ENCODE measurements at regions not wholly inside any gene's neighbourhood (a gene's known extent, or its start where the extent isn't known, plus 50 kb on each side); places are given as distances from the start of the nearest gene placed in this dataset.

- WGBS, 10 experiments: 0 to 100% (median 72%) methylated on average over 1 to 5 of the region's 5 CpGs; no CpG with 5 or more reads in 2 of the 10 experiments
- no peak overlapping the region for H3K4me3 ChIP-seq
- no peak overlapping the region for H3K27ac ChIP-seq
- in situ Hi-C loops (cut with MboI; ENCODE audit: low pct_unique_long_range_greater_than_20kb in 2 of 9, low sequenced_read_pairs in 9 of 9, unreplicated experiment in 9 of 9): no loop called here
- ATAC-seq (replicated peaks in 6 of 8): no peak
- peaks cover 8 to 18% of the 10 kb centered on the region in 2 donors for H3K4me1 ChIP-seq (replicated peaks in 1 of 2)
These were observed 397.6 kb upstream of the LRATD1 start for GRCh38 chr2:14234911-14235310.

GRCh38 chr2:14235667-14236066 lies 396.9 kb upstream of the LRATD1 start:
- in situ Hi-C loops (cut with MboI; ENCODE audit: low pct_unique_long_range_greater_than_20kb in 2 of 9, low sequenced_read_pairs in 9 of 9, unreplicated experiment in 9 of 9): no loop called here
- Histone ChIP-seq H3K27ac (no peak overlapping the region), H3K4me1 (replicated peaks in 1 of 2) (peaks cover 8 to 18% of the 10 kb centered on the region in 2 donors), H3K4me3 (no peak overlapping the region)
- 0 to 81% (median 63%) methylated on average over 1 to 3 of the region's 3 CpGs; no CpG with 5 or more reads in 2 of the 10 experiments for WGBS, 10 experiments
- ATAC-seq (replicated peaks in 6 of 8): peak in 1 of 8 experiments; percentile 27

GRCh38 chr2:14237902-14238301 lies 394.6 kb upstream of the LRATD1 start:
- no peak overlapping the region for H3K4me3 ChIP-seq
- WGBS, 10 experiments: 0 to 100% (median 81%) methylated on average over 1 of the region's 1 CpG
- no peak for ATAC-seq (replicated peaks in 6 of 8)
- H3K27ac ChIP-seq: no peak overlapping the region
- H3K4me1 ChIP-seq (replicated peaks in 1 of 2): peaks cover 8 to 18% of the 10 kb centered on the region in 2 donors
- in situ Hi-C loops (cut with MboI; ENCODE audit: low pct_unique_long_range_greater_than_20kb in 2 of 9, low sequenced_read_pairs in 9 of 9, unreplicated experiment in 9 of 9): no loop called here

GRCh38 chr2:14239605-14240004 lies 392.9 kb upstream of the LRATD1 start:
- no peak overlapping the region for H3K27ac ChIP-seq
- in situ Hi-C loops (cut with MboI; ENCODE audit: low pct_unique_long_range_greater_than_20kb in 2 of 9, low sequenced_read_pairs in 9 of 9, unreplicated experiment in 9 of 9): no loop called here
- no peak overlapping the region for H3K4me3 ChIP-seq
- 18 to 97% (median 84%) methylated on average over 2 to 3 of the region's 3 CpGs for WGBS, 10 experiments
- H3K4me1 ChIP-seq (replicated peaks in 1 of 2): peaks cover 6 to 10% of the 10 kb centered on the region in 2 donors
- ATAC-seq (replicated peaks in 6 of 8): no peak

- in situ Hi-C loops (cut with MboI; ENCODE audit: low pct_unique_long_range_greater_than_20kb in 2 of 9, low sequenced_read_pairs in 9 of 9, unreplicated experiment in 9 of 9): no loop called here
- no peak overlapping the region for H3K4me3 ChIP-seq
- no peaks in the 10 kb centered on the region for H3K4me1 ChIP-seq (replicated peaks in 1 of 2)
- 11 to 100% (median 87%) methylated on average over 1 to 5 of the region's 5 CpGs for WGBS, 10 experiments
- no peak overlapping the region for H3K27ac ChIP-seq
- no peak for ATAC-seq (replicated peaks in 6 of 8)
These were observed 391.6 kb upstream of the LRATD1 start for GRCh38 chr2:14240868-14241267.

- Histone ChIP-seq H3K27ac (no peak overlapping the region), H3K4me3 (no peak overlapping the region), H3K4me1 (replicated peaks in 1 of 2) (no peaks in the 10 kb centered on the region)
- no peak for ATAC-seq (replicated peaks in 6 of 8)
- in situ Hi-C loops (cut with MboI; ENCODE audit: low pct_unique_long_range_greater_than_20kb in 2 of 9, low sequenced_read_pairs in 9 of 9, unreplicated experiment in 9 of 9): no loop called here
These were observed 386.6 kb upstream of the LRATD1 start for GRCh38 chr2:14245901-14246300.

GRCh38 chr2:14255135-14255820 lies 377.2 kb upstream of the LRATD1 start:
- in situ Hi-C loops (cut with MboI; ENCODE audit: low pct_unique_long_range_greater_than_20kb in 2 of 9, low sequenced_read_pairs in 9 of 9, unreplicated experiment in 9 of 9): no loop called here
- no peak overlapping the region for H3K4me3 ChIP-seq
- peak in 3 of 8 experiments; percentile 18 to 99 (median 84) for ATAC-seq (replicated peaks in 6 of 8)
- no peaks in the 10 kb centered on the region for H3K4me1 ChIP-seq (replicated peaks in 1 of 2)
- WGBS, 10 experiments: 0 to 100% (median 83%) methylated on average over 1 to 9 of the region's 18 CpGs; no CpG with 5 or more reads in 3 of the 10 experiments
- H3K27ac ChIP-seq: no peak overlapping the region

- Histone ChIP-seq H3K4me1 (replicated peaks in 1 of 2) (no peaks in the 10 kb centered on the region), H3K27ac (no peak overlapping the region), H3K4me3 (no peak overlapping the region)
- 0 to 91% (median 64%) methylated on average over 3 to 5 of the region's 5 CpGs; no CpG with 5 or more reads in 4 of the 10 experiments for WGBS, 10 experiments
- no peak for ATAC-seq (replicated peaks in 6 of 8)
- in situ Hi-C loops (cut with MboI; ENCODE audit: low pct_unique_long_range_greater_than_20kb in 2 of 9, low sequenced_read_pairs in 9 of 9, unreplicated experiment in 9 of 9): no loop called here
These were observed 375.6 kb upstream of the LRATD1 start for GRCh38 chr2:14256890-14257289.

GRCh38 chr2:14257801-14258507 lies 374.6 kb upstream of the LRATD1 start:
- in situ Hi-C loops (cut with MboI; ENCODE audit: low pct_unique_long_range_greater_than_20kb in 2 of 9, low sequenced_read_pairs in 9 of 9, unreplicated experiment in 9 of 9): no loop called here
- ATAC-seq (replicated peaks in 6 of 8): no peak
- no peak overlapping the region for H3K4me3 ChIP-seq
- H3K27ac ChIP-seq: no peak overlapping the region
- H3K4me1 ChIP-seq (replicated peaks in 1 of 2): no peaks in the 10 kb centered on the region

- Histone ChIP-seq H3K4me3 (no peak overlapping the region), H3K27ac (no peak overlapping the region), H3K4me1 (replicated peaks in 1 of 2) (no peaks in the 10 kb centered on the region)
- in situ Hi-C loops (cut with MboI; ENCODE audit: low pct_unique_long_range_greater_than_20kb in 2 of 9, low sequenced_read_pairs in 9 of 9, unreplicated experiment in 9 of 9): no loop called here
- ATAC-seq (replicated peaks in 6 of 8): no peak
These were observed 370.7 kb upstream of the LRATD1 start for GRCh38 chr2:14261771-14262170.

- Histone ChIP-seq H3K27ac (no peak overlapping the region), H3K4me1 (replicated peaks in 1 of 2) (no peaks in the 10 kb centered on the region), H3K4me3 (no peak overlapping the region)
- in situ Hi-C loops (cut with MboI; ENCODE audit: low pct_unique_long_range_greater_than_20kb in 2 of 9, low sequenced_read_pairs in 9 of 9, unreplicated experiment in 9 of 9): no loop called here
- ATAC-seq (replicated peaks in 6 of 8): no peak
These were observed 369.5 kb upstream of the LRATD1 start for GRCh38 chr2:14263053-14263452.

- Histone ChIP-seq H3K27ac (no peak overlapping the region), H3K4me1 (replicated peaks in 1 of 2) (no peaks in the 10 kb centered on the region), H3K4me3 (no peak overlapping the region)
- WGBS, 10 experiments: 0 to 100% (median 88%) methylated on average over 1 to 5 of the region's 5 CpGs
- in situ Hi-C loops (cut with MboI; ENCODE audit: low pct_unique_long_range_greater_than_20kb in 2 of 9, low sequenced_read_pairs in 9 of 9, unreplicated experiment in 9 of 9): no loop called here
- ATAC-seq (replicated peaks in 6 of 8): no peak
These were observed 362.4 kb upstream of the LRATD1 start for GRCh38 chr2:14270036-14270582.

GRCh38 chr2:14272396-14273075 lies 360.0 kb upstream of the LRATD1 start:
- ATAC-seq (replicated peaks in 6 of 8): no peak
- Histone ChIP-seq H3K4me3 (no peak overlapping the region), H3K4me1 (replicated peaks in 1 of 2) (no peaks in the 10 kb centered on the region), H3K27ac (no peak overlapping the region)
- 28 to 79% (median 63%) methylated on average over 3 to 4 of the region's 4 CpGs; no CpG with 5 or more reads in 1 of the 10 experiments for WGBS, 10 experiments
- in situ Hi-C loops (cut with MboI; ENCODE audit: low pct_unique_long_range_greater_than_20kb in 2 of 9, low sequenced_read_pairs in 9 of 9, unreplicated experiment in 9 of 9): no loop called here
